ENCODE measurements at regions not wholly inside any gene's neighbourhood (a gene's known extent, or its start where the extent isn't known, plus 50 kb on each side); places are given as distances from the start of the nearest gene placed in this dataset.
A peak's percentile ranks its signal among the peaks of the same experiment; 100 is the strongest.

GRCh38 chr2:41691561-41691960 lies 356.3 kb upstream of the PKDCC start:
- intact Hi-C loops (cut with DNase I) = no loop called here
- WGBS, 2 donors = 58% methylated on average over 1 of the region's 1 CpG
- Histone ChIP-seq H3K9me3 (no peaks in the 10 kb centered on the region), H3K36me3 (no peaks in the 10 kb centered on the region), H3K4me3 (no peak overlapping the region), H3K27me3 (no peaks in the 10 kb centered on the region), H3K27ac (no peak overlapping the region), H3K4me1 (no peaks in the 10 kb centered on the region)
- DNase-seq (no peak), ATAC-seq (no peak), FAIRE-seq (no peak)
- TF ChIP-seq CTCF (IDR thresholded peaks at IDR 0.05) = no peak

- H3K9me3 ChIP-seq = no peaks in the 10 kb centered on the region
These were observed 353.2 kb upstream of the PKDCC start for GRCh38 chr2:41694536-41695049.

GRCh38 chr2:41695198-41696113 lies 352.4 kb upstream of the PKDCC start:
- 50 to 62% methylated on average over 8 of the region's 8 CpGs for WGBS, 2 donors
- Histone ChIP-seq H3K9me3 (no peaks in the 10 kb centered on the region), H3K36me3 (no peaks in the 10 kb centered on the region), H3K27me3 (no peaks in the 10 kb centered on the region), H3K4me3 (no peak overlapping the region), H3K27ac (no peak overlapping the region), H3K4me1 (no peaks in the 10 kb centered on the region)
- ATAC-seq (no peak), DNase-seq (no peak), FAIRE-seq (no peak)
- no peak for TF ChIP-seq CTCF (IDR thresholded peaks at IDR 0.05)
- intact Hi-C loops (cut with DNase I) = loop anchor here in 1 of 3 donors (5.0 kb wide), 1 partner anchor 1783 kb away; no protein-coding TSS in a partner anchor

More at GRCh38 chr2:41694536-41695049, 353.2 kb upstream of the PKDCC start:
- Histone ChIP-seq H3K4me1 (no peaks in the 10 kb centered on the region), H3K27ac (no peak overlapping the region), H3K4me3 (no peak overlapping the region), H3K27me3 (no peaks in the 10 kb centered on the region), H3K36me3 (no peaks in the 10 kb centered on the region)
- intact Hi-C loops (cut with DNase I) = loop anchor here in 1 of 3 donors (5.0 kb wide), 1 partner anchor 1782 kb away; no protein-coding TSS in a partner anchor
- ATAC-seq = no peak
- TF ChIP-seq CTCF (IDR thresholded peaks at IDR 0.05) = no peak
- FAIRE-seq = no peak
- WGBS, 2 donors = 58 to 67% methylated on average over 4 of the region's 4 CpGs
- no peak for DNase-seq

GRCh38 chr2:41697389-41697788 lies 350.4 kb upstream of the PKDCC start:
- 85 to 92% methylated on average over 30 to 36 of the region's 36 CpGs for WGBS, 2 donors
- TF ChIP-seq CTCF (IDR thresholded peaks at IDR 0.05) = no peak
- H3K27ac ChIP-seq = no peak overlapping the region
- H3K36me3 ChIP-seq = no peaks in the 10 kb centered on the region
- H3K9me3 ChIP-seq = no peaks in the 10 kb centered on the region
- no peak overlapping the region for H3K4me3 ChIP-seq
- FAIRE-seq (no peak), DNase-seq (peak in 1 of 6 donors; percentile 16), ATAC-seq (no peak)
- intact Hi-C loops (cut with DNase I) = loop anchor here in 1 of 3 donors (5.0 kb wide), 1 partner anchor 1785 kb away; no protein-coding TSS in a partner anchor
- H3K27me3 ChIP-seq = no peaks in the 10 kb centered on the region
- no peaks in the 10 kb centered on the region for H3K4me1 ChIP-seq

Measured in pancreas (tissue), 10 donors.